Thoracic aorta (tissue), 2 donors: ENCODE measurements at regions not wholly inside any gene's neighbourhood (a gene's known extent, or its start where the extent isn't known, plus 50 kb on each side); places are given as distances from the start of the nearest gene placed in this dataset.

ENCODE experiments used
- ATAC-seq: fragments of 150-250 bp; one replicate; pipeline ENCODE4 v1.8.0; 2017; ENCODE audit warnings: low read depth; ENCODE audit not compliant: insufficient number of reproducible peaks, low FRiP score
- DNase-seq: peaks from one replicate; pipeline ENCODE4 v3.0.0-alpha.2; 2020; ENCODE audit warnings: low spot score
- H3K27ac ChIP-seq, 2 donors: fragments of 200-600 bp; sonication (generic); 1 replicate in 1 of 2; 2 replicates in 1 of 2; pipeline ENCODE4 v1.5.1; 2016; ENCODE audit warnings: mild to moderate bottlenecking in 2 of 2, moderate library complexity in 2 of 2
- H3K27me3 ChIP-seq: fragments of 200-600 bp; sonication (generic); replicated peaks from 2 replicates; pipeline ENCODE4 v1.6.0; 2016; ENCODE audit warnings: mild to moderate bottlenecking; ENCODE audit not compliant: insufficient read depth
- H3K36me3 ChIP-seq: fragments of 200-600 bp; sonication (generic); one replicate; pipeline ENCODE4 v1.5.1; 2016
- H3K4me1 ChIP-seq, 2 donors: fragments of 200-600 bp; sonication (generic); 1 replicate in 1 of 2; 2 replicates in 1 of 2; pipeline versions ENCODE4 v1.5.1 to v1.6.0; 2016; ENCODE audit warnings: low read depth in 2 of 2, mild to moderate bottlenecking in 1 of 2; ENCODE audit not compliant: control insufficient read depth in 1 of 2
- H3K4me3 ChIP-seq: fragments of 200-600 bp; sonication (generic); 2 replicates; pipeline ENCODE4 v1.5.1; 2016; ENCODE audit warnings: mild to moderate bottlenecking
- H3K9me3 ChIP-seq: fragments of 200-600 bp; sonication (generic); 2 replicates; pipeline ENCODE4 v1.5.1; 2016
- CTCF ChIP-seq: fragments of 200-600 bp; sonication (generic); IDR thresholded peaks from one replicate; pipeline ENCODE4 v1.5.1; 2019; ENCODE audit warnings: antibody characterized with exemption

GRCh38 chr6:138032571-138032970 lies 74.6 kb downstream of the PERP start:
- Histone ChIP-seq H3K27ac (no peak overlapping the region), H3K27me3 (no peaks in the 10 kb centered on the region), H3K4me1 (no peaks in the 10 kb centered on the region), H3K36me3 (no peaks in the 10 kb centered on the region), H3K4me3 (no peak overlapping the region), H3K9me3 (no peaks in the 10 kb centered on the region)
- no peak for ATAC-seq
- DNase-seq = no peak
- TF ChIP-seq CTCF = no peak

DNA sequence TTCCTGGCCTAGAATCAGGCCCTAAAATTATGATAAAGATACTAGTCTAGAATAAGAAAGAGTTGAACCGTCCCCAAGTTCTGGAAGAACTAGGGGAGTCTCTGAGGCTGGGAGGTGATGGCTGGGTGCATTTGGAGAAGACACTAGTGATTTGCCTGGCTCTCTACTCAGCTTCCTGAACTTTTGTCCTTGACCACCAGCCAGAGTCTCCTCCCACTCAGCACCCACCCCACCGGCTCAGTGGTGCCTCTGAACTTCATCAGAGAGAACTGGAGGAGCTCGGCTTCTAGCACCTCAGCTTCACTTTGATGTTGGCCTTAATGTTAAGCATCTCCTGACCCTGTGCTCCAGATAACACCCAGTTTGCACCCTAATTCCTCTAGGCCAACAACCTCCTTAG lies 73.0 kb downstream of the PERP start:
- Histone ChIP-seq H3K27me3 (no peaks in the 10 kb centered on the region), H3K27ac (no peak overlapping the region), H3K9me3 (no peaks in the 10 kb centered on the region), H3K4me1 (no peaks in the 10 kb centered on the region), H3K36me3 (no peaks in the 10 kb centered on the region), H3K4me3 (no peak overlapping the region)
- TF ChIP-seq CTCF = no peak
- no peak for DNase-seq
- no peak for ATAC-seq

DNA sequence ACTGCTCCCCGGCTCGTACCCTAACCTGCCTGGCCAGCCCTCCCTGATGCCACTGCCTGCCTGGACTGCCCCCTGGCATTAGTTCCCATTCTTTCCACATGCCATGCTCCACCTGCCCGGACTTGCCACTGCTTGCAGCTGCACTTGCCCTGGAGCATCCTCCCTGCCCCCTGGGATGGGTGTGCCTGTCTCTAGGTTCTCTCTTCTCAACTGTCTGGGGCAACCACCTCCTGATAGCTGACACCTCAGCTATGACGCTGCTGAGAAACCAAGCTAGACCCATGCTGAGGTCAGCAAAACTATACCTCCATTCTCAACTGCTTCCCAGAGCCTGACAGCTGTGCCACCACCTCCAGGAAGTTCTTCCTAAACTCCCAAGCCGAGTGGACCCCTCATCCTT lies 72.1 kb downstream of the PERP start:
- Histone ChIP-seq H3K9me3 (no peaks in the 10 kb centered on the region), H3K27ac (no peak overlapping the region), H3K36me3 (no peaks in the 10 kb centered on the region), H3K4me3 (no peak overlapping the region), H3K27me3 (no peaks in the 10 kb centered on the region), H3K4me1 (no peaks in the 10 kb centered on the region)
- DNase-seq (no peak), ATAC-seq (no peak)
- TF ChIP-seq CTCF = no peak

- no peaks in the 10 kb centered on the region for H3K9me3 ChIP-seq
- ATAC-seq (no peak), DNase-seq (no peak)
- H3K36me3 ChIP-seq = no peaks in the 10 kb centered on the region
- no peaks in the 10 kb centered on the region for H3K4me1 ChIP-seq
- no peaks in the 10 kb centered on the region for H3K27me3 ChIP-seq
- no peak overlapping the region for H3K27ac ChIP-seq
- TF ChIP-seq CTCF = no peak
- H3K4me3 ChIP-seq = no peak overlapping the region
Observed at GRCh38 chr6:138036111-138036510, 71.1 kb downstream of the PERP start.

DNA sequence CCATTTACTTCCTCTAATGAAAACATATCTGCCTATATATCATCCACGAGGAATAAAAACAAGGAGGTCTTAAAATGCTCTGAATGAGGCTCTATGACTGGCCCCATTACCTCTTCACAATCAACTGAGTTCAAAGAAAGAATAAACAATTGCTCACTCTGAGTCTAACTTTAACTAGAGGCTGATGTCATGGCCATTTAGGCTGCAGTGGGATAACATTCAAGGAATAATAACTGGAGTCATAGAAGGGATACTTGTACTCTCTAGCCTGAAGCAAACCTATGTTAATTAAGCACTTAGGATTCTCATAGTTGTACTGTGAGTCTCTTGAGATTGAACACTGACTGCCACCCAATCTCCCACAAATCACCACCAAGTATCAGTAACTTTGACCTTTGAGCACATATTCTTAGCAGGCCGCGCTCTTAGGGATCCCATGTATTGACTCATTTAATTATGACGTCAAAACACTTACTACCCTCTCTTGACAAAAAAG lies 70.2 kb downstream of the PERP start:
- DNase-seq (no peak), ATAC-seq (no peak)
- Histone ChIP-seq H3K27ac (no peak overlapping the region), H3K4me1 (no peaks in the 10 kb centered on the region), H3K27me3 (no peaks in the 10 kb centered on the region), H3K36me3 (no peaks in the 10 kb centered on the region), H3K9me3 (no peaks in the 10 kb centered on the region), H3K4me3 (no peak overlapping the region)
- TF ChIP-seq CTCF = no peak
